GM19023 (cell line): ENCODE measurements at regions not wholly inside any gene's neighbourhood (a gene's known extent, or its start where the extent isn't known, plus 50 kb on each side); places are given as distances from the start of the nearest gene placed in this dataset.

ENCODE experiments used
- ATAC-seq: cut with Tn5 transposase; IDR thresholded peaks from one replicate; pipeline ENCODE4 v1.9.1; 2021; ENCODE audit warnings: mild to moderate bottlenecking, moderate library complexity; ENCODE audit not compliant: unreplicated experiment

DNA sequence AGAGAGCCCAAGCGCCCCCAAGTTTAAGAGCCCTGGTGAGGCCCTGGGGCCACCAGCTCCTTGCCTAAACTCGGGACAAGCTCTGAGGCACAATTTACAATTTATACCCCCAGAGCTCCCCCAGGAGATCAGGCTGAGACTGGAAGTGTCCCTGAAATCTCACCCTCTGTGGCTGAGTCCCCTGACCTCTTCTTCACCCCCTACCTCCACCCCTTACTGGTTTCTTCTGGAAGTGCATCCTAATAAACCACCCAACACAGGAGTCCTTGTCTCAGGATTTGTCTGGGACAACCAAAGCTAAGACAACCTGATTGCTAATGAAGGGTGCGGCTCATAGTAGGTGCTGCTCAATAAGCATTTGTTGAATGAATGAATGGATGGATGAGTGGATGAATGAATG, 206.4 kb downstream of the BCL11B start:
- ATAC-seq, result no peak

DNA sequence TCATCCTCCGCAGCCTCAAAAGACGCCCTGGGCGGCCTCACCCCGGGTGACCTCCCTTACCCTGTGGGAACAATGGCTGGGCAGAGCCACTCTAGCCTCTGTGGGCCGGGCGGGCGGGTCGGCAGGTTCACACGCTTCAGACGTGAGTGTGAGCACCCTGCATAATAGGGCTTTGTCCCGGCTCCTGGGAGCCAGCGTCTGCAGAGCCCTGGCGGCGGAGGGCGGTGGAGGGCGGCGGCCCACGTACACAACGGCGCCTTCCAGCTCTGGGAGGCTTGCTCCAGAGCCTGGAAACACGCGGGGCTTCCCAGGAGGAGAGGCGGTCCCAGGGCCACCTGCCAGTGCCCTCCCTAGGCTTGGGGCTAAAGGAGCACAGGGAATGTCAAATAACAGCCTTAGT, 205.6 kb downstream of the BCL11B start:
- ATAC-seq, result no peak

DNA sequence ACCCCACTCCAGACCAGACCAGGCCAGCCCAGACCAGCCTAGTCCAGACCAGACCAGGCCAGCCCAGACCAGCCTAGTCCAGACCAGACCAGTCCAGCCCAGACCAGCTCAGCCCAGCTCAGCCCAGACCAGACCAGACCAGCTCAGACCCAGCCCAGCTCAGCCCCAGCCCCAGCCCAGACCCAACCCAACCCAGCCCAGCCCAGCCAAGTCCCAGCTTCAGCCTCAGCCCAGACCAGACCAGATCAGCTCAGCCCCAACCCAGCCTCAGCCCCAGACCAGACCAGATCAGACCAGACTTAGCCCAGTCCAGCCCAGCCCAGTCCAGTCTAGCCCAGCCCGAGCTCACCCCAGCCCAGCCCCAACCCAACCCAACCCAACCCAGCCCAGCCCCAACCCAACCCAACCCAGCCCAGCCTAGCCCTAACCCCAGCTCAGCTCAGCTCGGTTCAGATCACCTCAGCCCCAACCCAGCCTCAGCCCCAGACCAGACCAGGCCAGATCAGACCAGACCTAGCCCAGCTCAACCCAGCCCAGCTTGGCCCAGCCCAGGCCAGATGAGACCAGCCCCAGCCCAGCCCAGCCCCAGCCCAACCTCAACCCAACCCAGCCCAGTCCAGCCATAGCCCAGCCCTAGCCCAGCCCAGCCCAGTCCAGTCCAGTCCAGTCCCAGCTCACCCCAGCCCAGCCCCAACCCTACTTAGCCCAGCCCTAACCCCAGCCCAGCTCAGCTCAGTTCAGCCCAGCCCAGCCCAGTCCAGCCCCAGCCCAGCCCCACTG, 204.7 kb downstream of the BCL11B start:
- ATAC-seq, result no peak

DNA sequence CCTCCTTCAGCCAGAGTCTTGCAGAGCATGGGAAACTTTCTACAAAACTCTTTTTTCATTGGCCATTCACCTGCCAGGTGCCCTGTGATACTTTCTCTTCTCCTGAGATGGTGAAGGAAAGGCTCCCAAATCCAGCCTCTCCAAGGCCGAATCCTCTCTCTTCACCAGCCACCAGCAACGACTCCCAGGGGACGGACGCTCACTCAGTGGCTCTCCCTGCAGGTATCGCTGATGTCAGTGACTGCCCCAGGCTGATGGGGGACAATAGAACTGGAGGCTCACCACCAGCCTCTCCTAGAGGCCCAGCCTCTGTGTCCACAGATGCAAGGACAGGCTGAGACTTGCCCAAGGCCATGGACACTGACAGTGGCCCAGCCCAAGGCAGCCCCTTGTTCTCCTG, 204.1 kb downstream of the BCL11B start:
- no peak for ATAC-seq

- ATAC-seq, result no peak
Measured at GRCh38 chr14:99069946-99070345, 202.1 kb downstream of the BCL11B start.

DNA sequence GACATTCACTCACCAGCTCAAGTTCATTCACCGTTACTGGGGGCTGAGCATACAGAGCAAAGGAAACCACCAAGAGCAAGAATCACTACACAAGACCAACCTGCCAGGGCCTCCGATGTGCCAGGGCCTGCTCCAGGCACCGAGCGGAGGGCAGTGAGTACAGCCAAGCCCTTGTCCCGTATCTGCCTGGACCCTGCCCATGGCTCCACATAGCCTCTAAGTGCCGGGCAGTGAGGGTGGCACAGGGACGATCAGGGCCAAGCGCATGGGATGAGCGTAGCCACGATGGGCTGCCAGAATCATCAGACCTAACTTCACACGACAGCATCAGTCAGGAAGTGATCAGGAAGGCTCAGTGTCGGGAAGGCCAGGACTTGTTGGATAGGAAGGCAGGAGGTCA, 199.6 kb downstream of the BCL11B start:
- no peak for ATAC-seq

DNA sequence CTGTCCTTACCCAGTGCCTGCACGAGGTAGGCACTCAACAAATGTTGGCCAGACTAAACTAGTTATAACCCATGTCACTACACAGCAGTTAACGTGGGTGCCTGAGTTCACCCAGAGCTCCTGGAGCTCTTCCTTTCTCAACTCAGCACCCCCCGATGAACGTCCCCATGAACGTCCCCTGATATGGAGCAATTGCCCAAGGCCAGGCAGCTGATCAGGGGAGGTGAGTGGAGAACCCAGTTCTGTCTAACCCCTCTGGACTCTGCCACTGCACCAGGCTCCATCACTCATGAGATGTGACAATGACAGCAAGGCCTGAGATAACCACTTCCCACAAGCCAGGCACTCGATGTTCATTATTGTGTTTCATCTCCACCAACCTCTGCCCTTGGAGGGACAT, 199.0 kb downstream of the BCL11B start:
- no peak for ATAC-seq

DNA sequence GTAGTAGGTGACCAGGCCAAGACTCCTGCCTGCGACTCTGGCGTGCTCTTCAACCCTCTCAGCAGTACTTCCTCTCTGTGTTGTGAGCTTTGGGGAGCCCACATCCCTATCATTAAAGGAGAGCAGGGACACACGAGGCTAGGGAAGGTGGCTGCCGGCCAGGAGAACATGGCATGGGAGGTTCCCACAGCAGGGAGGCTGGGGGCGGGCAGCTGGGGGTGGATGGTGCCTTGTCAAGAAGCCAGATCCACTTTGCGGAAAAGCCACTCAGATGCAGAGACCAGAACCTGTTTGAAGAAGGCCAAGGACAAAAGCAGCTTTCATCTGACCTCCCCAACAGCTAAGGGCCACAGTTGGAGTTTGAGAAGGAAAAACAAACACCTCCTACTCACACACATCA, 198.6 kb downstream of the BCL11B start:
- ATAC-seq, result no peak

- no peak for ATAC-seq
Measured at GRCh38 chr14:99075061-99075460, 196.9 kb downstream of the BCL11B start.

DNA sequence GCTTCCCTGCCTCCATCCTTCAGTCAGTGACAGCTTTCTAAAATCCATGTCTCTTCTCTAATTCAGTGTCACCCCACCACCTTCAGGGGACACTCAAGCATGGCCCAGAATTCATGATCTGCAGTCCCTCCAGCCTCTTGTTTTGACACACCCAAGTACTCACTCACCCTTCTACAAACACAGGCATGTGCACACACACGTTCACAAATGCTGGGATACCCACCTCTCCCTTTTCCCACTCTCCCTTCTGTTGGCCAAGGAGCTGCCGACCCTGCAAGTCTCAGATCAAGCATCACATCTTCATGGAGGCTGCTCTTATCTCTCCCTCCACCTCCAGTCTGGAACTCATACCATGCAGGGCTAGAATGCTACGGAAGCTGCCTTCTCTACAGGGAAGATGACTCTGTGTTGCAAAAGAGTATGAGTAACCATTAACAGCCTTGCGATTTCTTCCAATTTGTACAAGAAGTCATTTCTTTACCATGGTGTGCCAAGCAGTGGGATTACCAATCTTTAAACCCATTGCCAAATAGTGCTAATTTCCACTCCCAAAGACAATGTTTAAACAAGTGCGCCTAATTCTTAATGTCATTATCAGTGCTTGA, 196.1 kb downstream of the BCL11B start:
- no peak for ATAC-seq

- ATAC-seq, result no peak
Measured at GRCh38 chr14:99077076-99077843, 194.7 kb downstream of the BCL11B start.

DNA sequence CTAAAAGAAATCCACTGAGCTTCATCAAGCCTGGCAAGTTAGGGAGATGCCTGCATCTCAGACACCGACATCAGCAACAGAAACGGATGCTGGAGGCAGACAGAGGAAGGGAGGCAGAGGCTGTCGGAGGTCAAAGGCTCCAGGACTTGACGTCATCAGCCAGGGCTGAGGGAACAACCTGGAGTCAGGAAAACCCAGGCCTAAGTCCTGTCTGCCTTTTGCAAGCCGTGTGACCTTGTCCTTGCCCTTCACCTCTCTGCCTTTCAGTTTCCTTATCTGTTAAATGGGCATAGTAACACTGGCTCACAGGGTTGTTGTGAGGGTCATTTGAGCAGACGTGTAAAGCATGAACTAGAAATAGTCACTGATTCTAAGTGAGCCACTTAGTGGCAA, 194.2 kb downstream of the BCL11B start:
- no peak for ATAC-seq

- ATAC-seq, result no peak
Measured at GRCh38 chr14:99078426-99078825, 193.6 kb downstream of the BCL11B start.

DNA sequence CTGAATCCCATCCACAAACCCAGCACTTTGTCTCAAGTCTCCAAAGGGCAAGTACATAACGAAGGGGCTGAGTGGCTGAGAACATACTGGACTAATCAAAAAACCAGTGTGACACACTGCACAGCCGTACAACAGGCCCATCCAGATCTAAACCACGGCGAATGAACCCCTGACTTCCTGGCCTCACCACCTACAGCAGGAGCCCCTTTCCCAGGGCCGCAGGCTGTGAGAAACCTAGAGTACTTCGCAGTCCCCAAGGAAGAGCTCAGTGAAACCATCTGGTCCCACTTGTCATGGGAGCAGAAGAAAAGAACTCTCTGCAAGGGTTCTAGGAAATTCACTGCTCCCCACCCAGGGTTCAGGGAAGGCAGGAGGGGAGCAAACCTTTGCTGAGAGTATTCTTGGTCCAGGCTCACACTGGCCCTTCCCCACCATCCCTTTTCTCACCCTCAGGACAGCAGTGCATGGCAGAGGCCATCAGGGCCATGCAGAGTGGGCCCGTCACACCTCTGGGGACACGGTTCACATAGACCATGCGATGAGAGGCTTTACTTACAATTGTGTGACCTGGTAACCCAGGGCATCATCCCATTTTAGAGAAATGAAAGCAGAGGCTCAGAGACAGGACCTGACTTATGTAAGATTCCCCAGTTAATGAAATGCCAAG, 192.8 kb downstream of the BCL11B start:
- ATAC-seq, result no peak

DNA sequence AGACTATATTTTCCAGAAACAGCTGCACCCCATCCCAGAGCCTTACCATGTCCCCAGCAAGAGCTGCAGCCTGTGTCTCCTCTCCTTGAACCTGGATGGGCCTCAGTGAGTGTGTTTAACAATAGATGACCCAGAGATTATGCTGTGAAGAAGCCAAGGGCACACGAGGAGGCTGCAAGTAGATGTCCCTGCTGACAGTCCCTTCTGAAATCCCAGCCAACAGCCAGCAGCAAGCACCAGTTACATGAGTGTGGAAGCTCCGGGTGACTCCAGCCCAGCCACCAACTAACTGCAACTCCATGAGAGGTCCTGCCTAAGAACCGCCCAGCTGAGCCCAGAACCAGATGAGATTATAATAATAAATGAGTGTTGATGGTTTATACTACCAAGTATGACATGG, 191.7 kb downstream of the BCL11B start:
- ATAC-seq, result no peak

DNA sequence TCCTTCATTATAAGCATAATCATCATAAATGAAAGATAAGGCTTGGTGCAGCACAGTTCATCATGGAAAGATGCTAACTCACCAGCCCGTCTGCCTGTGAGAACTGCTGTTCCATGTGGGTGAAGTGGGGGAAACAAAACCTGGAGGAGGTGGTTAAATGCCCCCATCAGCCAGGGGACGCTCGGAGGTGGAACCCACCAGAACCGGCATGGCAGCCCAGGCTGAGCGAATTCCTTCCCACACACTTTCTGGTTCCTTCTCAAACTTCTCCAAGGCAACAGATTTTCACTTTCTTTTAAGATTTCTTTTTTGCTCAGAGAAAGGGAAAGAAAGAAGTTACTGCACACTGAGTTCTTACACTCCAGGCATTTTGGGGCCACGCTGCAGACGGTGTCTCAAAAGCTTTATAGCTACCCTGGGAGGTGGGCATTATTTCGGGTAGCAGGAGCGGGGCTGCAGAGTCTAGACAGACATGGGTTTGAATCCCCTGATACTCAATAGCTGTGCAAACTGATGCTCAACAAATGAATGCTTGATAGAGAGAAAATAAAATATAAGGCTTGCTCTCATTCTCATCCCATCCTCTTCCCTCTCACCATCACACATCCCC, 190.7 kb downstream of the BCL11B start:
- no peak for ATAC-seq

GRCh38 chr14:99081880-99082279, 190.1 kb downstream of the BCL11B start:
- no peak for ATAC-seq

DNA sequence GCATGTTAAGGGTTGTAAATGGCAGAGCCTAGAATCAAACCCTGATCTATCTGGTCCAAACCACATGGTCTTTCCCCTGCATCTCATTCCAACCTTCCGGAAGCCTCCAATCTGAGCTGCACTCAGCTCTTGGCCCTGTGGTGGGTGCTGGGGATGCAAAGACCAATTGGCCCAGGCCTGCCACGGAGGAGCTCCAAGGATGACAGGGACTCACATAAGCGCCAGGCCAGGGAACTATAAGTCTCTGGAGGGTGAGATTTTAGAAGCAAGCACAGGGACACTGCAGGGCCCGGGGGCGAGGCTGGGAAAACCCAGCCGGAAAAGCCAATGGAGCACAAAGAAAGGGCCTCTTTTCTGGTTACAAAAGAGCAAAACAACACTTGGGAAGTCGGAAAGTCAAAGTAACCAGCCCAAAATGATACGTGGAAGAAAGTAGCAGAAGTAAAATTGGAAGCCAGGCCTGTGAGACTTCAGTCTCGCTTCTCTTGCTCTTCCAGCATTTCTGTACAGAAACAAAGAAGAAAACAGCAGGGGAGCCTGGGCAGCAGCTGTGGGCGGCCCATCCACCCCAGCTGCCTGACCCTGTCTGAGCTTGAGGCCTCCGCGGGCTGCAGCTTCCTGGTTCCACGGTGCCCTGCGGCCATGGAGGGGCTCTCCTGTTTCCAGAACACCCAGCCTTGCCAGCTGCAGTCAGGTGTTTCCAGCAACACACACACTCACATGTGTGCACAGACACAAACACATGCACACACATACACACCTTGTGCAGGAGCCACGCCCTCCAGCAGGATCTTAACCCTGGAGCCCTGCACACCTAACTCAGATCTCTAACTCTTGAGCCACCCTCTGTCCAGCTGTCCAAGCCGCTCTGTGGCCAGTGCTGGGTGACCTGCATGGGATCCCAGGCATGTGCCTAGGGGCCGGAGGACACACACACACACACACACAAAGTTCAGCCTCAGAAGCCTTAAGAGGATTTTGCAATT, 178.2 kb downstream of the BCL11B start:
- ATAC-seq, result no peak

- no peak for ATAC-seq
Measured at GRCh38 chr14:99094901-99095300, 177.1 kb downstream of the BCL11B start.

- no peak for ATAC-seq
Measured at GRCh38 chr14:99095369-99095768, 176.6 kb downstream of the BCL11B start.
